ENCODE measurements at regions not wholly inside any gene's neighbourhood (a gene's known extent, or its start where the extent isn't known, plus 50 kb on each side); places are given as distances from the start of the nearest gene placed in this dataset.

DNA sequence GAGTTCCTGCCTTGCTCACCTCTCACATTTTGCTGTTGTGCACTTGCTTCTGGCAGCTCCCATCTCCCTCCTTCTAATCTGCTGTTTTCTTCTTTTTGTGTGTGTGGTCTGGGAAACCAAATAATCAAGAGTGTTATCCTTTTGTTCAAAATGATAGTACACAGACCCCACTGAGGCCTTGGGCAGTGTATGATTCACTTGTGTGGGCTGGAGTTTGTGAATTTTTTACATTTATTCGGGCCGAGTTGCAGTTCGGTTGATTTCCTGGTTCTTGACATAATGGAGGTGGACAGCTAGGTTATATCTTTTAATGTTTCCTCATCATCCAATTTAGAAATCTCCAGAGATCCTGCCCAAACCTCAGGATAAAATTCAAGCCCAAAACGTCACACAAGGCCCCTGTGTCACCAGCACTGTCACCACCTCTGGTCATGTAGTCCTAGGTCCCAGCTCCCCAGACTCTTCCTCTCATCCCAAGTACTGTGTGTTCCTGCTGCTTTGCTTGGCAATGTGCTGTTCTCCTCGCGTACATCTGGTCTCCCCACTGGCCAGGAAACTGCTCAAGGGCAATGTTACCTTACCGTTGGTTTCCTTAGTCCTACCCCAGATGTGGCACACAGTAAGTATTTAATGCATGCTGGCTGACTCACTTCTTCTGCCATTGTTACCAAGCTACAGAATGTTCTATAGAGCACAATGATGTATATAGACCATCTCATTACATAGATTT is 55.7 kb upstream of the PHACTR2 start:
- no peak for DNase-seq

DNA sequence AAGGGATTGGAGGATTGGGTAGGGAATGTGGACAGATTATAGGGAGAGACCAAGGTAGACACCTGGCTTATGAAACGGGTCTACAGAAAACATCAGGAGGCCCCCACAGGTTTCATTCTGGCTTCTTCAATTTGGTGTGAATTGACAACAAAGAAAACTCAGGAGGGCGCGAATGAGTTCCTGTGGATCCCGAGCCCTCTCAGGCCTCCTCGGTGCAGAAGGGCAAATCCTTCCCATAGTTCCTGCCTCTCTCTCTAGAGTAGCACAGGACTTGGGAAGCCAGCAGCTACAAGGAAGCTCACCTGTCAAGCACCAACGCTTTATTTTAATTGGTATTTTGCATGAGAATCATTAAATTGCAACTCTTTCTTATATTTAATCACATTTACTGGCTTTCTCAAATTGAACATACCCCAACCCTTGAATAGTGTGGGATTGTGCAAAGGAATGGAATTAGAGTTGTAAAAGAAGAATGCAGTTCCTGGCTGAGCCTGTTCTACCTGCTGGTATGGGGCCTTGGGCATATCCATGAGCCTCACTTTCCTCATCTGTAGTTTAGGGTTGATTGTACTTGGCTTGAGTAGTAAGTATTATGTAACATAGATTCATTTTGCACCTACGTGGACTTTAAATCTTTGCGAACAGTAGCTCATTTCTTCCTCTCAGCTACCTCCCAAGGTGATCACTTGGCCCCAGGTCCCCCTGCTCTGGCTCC is 56.4 kb upstream of the PHACTR2 start:
- no peak for DNase-seq

DNA sequence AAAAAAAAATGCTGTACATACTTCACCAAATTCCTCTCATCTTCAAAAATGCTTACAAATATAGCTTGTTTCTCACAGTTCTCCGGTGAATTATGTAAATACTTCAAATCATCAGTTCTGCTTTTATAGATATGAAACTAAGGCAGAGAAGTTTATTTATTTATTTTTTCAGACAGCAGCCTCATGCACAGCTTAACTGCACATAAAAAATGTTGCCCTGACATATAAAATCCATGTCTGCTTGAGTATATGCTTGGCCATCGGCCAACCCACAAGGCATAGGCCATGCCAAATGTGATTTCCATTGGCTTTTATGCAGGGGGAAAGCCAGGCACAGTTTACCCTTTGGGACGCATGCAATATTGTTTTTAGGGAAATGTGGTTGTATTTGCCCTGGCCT is 57.3 kb upstream of the PHACTR2 start:
- DNase-seq, result no peak

DNA sequence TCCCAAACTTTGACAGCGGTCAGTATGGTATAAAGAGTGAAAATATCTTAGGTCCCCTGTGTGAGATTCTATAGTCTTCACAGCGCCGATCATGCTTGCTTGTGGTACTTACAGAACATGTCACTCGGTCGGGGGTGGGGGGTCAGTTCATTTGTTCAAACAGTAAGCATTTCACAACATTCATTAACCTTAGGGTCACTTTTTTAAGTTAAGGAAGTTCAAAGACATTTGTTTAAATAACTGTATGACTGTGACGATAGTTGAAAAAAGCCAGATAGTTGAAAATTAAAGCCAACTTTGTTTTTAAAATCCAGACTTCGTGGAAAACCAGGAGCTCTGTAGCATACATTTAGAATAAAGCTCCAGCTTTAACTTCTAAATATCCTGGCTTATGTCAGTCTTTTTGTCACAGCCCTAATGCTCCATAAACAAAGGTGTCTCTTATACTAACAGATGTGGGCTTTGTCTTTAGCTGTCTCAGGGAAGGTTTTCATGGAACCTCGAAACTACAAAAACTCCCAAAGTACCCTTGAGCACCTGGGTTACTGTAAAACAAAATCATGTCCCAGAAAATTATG is 57.9 kb upstream of the PHACTR2 start:
- no peak for DNase-seq

DNA sequence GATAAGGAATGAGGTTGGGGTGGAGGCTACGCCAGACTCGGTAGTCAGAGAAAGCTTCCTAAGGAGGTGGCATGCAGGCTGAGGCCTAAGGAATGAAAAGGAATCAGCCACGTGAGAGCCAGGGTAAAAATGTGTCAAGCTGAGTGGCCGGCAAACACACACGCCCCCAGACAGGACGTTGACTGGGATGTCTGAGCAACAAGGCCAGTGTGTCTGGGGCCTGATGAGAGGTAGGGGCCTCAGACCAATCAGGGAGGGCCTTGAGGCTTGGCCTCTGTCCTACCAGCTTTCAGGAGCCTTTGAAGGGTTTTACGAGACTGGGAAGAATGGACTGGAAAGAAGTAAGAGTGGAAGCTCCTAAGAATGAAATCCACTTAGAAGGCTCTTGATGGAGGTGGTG is 61.0 kb upstream of the PHACTR2 start:
- no peak for DNase-seq

DNA sequence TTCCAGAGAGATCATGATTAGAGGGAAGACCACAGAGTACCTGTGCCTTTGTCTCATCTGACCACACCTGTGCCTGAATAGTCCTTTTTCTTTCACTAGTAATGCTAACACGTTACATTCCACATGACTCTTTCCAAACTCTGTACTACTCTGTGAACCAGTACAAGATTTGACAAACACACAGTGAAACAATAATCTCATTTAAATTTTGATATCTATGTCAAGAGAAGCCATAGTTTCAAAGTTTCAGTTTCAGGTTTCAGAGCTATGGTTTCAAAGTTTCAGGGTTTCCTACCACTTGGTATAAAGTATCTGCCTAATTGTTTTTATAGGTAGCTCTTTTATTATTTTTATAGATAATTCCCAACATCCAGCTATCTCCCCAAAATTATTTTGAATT is 62.0 kb upstream of the PHACTR2 start:
- no peak for DNase-seq

DNA sequence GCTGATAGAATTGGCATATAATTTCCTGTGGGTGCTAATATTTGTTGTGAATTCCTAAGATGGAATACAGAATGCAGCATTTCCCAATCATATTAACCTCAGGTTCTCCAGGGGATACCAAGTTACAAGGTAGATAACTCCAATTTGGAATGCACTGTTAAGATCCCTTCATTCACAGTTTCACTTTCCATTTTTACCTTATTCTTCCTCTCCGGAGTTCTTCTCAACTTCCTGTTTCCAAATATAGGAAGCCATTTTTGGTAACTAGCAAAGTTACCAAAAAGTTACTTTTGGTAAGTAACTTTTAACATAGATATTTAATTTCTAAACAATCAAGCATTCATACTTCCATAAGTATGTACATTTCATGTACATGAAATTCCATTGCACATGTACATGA is 63.5 kb upstream of the PHACTR2 start:
- DNase-seq, result no peak

DNA sequence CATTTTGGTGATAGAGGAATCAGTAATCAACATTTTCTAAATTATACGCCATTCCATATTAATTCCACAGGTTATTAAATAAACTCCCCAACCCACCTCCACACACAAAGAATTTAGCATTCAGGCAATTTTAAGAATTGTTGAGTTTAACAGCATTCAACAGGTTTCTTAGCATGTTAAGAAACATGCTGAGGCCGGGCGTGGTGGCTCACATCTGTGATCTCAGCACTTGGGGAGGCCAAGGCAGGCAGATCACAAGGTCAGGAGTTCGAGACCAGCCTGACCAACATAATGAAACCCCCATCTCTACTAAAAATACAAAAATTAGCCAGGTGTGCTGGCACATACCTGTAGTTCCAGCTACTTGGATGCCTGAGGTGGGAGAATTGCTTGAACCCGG is 64.0 kb upstream of the PHACTR2 start:
- DNase-seq, result no peak

DNA sequence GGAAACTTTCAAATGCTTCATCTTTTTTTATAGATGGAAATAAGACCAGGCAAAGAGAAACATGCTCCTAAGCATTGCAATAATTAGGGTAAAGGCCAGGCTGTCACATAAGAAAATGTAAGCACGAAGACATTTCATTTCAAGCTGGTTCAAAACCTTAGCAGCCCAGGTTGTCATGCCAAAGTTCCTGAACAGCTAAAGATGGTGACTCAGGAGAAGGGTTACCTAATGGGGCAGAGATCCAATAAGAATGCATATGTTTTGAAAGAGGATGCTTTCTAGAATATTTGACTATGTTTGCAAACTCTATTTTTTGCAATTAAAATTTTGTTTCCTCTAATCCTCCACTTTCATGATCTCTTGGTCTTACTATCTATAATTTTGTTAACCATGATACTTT is 65.6 kb upstream of the PHACTR2 start:
- DNase-seq, result no peak

DNA sequence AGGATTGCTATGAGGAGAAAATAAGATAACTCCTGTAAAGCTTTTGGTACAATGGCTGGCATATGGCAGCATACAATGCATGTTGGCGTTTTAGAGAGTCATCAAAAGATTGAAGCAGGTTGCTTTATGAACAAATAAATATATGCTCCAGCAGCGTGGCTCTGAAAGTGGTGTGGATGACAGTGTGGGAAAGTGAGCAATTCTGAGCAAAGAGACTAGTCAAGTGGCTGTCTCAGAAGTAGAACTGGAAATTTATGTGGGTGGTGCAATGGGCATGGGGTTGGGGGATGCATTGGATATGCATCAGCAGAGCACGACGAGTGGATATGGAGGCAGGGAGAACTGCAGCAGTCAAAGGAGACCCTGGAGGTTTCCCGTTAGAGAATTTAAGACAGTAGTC is 66.2 kb upstream of the PHACTR2 start:
- DNase-seq, result no peak

DNA sequence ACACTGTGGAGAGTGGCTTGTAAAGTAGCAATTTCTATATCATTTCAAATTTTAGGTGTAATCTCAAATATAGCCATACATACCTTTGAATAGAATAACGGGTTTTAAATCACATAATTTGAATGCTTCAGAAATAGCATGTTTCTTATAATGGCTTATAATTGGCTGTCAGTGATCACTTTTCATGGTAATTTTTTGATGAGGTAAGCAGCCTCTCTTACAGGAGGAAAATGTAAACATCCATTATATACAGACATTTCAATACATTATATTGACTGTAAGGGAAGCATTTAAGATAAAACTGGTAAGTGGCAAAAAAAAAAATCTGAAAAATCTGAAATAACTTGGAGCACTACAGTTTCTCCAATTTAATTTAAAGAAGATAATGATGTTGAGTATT is 67.8 kb upstream of the PHACTR2 start:
- DNase-seq, result no peak

DNA sequence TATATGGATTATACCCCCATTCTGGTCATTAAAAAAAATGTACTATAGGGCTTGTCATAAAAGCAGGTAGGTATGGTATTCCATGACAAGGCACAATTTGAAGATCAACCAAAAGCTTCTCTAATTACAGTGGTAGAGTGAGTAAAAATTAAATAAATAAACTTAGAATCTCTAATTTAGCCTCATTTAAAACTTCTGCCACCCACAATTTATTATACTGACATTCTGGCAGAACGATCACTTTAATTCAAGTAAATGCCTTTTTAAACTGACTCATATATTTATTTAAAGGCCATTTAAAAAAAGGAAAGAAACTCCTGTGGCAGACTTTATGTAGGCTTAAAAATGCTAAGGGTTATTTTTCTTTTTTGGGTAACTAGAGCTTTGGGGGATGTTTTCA is 68.3 kb upstream of the PHACTR2 start:
- DNase-seq, result no peak

DNA sequence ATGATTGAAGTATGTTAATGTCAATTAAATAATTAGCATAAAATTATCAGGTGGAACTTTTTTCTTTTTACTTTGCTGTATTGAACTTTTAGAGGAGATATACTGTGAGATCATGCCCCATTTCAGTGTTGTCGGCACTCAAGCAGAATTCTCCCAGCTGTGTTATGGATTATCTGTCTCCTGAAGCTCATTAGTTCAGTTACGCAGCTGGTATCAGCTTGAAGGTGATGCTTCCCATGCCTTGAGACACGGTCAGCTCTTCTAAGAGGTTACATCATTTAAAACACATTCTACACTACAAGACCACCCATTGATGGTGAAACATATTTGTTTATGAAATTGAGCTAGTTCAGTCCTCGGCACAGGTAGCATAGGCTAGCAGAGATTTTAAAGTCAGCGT is 68.9 kb upstream of the PHACTR2 start:
- no peak for DNase-seq

DNA sequence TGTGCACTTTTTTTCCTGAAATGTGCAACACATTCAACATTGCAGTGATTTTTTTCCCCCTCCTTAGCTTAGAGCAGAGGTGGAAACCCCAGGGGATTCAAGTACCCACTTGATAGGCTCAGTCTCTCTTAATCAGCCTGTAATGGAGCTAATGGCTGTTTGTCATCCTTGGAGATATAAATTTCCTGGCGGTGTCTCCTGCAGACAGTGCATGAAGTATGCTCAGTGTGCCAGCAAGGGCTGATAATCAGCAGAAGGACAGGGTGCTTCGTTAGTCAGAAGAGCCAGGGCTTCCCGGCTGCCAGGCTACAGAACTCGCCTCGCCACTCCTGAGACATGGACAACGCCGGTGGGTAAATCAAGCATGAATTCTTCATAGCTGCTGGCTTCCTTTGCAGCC is 69.8 kb upstream of the PHACTR2 start:
- no peak for DNase-seq

DNA sequence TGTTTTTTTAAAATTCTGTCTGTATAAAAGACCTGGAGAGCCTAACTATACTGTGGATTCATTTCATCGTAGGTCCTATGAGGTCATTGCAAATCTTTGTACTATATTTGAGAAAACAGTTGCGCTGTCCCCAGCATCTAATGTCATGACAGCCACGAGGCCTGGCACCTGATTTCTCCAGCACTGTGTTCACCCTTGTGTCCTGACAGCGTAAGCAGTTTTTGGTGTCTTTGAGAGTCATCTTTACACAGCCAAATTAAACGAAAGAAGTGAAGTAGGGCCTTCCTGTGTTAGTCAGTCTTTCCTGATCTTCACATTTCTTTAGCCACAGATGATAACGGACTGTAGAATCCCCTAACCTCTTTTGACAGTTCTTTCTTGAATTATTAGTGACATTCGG is 70.6 kb upstream of the PHACTR2 start:
- DNase-seq, result no peak

DNA sequence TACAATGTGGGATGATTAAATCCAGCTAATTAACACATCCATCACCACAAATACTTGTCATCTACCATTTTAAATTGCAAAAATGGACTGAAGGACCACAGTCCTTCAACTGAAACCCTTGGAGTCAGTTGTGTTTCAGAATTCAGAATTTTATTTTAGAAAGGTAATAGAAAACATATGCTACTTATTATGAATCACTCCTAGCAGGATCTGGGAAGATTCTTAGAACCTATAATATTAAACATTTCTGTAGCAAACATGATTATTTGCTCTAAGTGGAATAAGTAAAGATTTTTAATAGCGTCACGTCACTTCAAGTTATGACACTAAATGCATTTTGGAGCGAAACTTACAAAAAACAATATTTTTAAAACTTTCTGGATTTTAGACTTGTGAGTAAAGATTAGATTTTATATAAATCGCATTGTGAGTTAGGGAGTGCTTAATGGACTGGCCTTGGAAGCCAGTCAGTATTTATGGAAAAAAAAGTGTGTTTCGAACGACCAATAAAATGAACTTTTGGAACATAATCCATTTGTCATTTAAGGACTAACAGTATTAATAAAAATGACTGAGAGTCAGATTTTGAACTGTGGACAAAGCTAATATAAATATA is 71.8 kb upstream of the PHACTR2 start:
- no peak for DNase-seq

DNA sequence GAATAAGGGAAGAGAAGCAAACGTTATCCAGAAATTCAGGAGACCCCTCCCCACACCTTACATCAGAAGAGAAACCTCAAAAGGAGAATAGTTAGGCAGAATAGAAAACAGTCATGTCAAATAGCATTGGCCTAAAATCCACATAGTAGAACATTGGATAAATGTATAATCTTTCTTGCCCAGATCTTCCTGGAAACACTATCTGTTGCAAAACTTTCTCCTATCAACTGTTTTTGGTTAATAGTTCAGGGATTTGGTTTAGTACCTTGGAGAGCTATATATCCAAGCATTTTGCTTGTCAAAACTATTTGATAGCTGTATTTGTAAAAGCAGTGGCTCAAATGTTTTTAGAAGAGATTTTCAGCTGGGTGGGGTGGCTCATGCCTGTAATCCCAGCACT is 74.3 kb upstream of the PHACTR2 start:
- DNase-seq, result no peak

DNA sequence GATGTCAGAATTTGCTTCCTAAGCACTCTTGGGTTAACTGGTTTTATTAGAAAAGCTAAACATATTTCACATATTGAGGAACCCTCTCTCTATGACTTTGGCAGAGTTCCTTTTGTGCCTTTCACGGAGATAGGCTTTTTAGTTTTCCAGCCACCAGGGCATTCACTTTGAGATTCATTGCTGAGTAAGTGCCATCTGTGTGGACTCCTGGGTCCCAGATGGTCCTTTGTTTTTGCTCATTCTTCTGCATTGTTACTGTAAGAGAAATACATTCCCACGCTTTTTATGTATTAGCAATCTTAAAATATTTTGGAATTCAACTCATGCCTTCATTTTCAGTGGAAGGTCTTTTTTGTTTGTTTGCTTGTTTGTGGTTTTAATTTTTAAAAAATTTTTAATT is 76.3 kb upstream of the PHACTR2 start:
- DNase-seq, result no peak

DNA sequence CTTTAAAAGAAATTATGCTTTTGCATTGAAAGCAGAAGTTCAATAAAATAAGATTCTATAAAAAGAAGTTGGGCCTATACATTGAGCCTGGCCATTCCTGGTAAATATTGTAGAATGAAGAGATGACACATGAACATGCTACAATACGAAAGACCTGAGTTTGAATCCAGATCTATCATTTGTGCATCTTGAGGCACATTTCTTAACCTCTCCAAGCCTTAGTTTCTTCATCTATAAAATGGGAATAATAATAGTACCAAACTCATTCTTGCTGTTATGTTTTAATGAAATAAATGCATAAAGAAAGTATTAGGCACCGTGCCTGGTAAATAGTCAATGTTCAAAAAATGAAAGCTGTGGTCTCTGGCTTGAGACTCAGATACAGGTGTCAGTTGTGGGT is 76.9 kb upstream of the PHACTR2 start:
- DNase-seq, result no peak

DNA sequence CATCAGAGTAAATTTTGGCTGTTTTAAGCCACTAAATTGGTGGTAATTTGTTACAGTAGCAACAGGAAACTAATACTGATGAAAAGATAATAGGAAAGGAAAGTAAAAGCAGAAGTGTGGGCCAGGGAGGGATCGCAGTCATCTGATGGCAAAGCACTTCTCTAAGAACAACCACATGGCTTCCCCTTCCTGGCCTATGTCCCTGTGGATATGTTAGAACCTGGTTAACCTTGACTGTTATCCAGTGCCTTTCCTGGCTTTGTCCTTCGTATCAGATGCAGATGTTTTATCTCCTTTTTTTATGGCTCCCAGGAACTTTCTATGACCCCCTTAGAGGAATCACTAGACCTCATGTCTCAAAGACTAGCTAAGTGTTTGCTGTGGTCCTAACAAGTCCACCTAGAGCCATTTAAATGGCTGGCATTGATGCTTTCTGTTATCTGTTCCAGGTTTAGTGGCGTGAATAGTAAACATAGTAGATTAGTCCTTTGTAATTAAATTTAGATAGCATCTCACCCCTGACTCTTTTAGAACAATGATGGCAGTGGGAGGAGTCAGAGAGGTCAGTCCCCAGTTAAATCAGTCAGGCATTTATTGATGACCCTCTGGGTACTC is 79.2 kb upstream of the PHACTR2 start:
- no peak for DNase-seq

DNA sequence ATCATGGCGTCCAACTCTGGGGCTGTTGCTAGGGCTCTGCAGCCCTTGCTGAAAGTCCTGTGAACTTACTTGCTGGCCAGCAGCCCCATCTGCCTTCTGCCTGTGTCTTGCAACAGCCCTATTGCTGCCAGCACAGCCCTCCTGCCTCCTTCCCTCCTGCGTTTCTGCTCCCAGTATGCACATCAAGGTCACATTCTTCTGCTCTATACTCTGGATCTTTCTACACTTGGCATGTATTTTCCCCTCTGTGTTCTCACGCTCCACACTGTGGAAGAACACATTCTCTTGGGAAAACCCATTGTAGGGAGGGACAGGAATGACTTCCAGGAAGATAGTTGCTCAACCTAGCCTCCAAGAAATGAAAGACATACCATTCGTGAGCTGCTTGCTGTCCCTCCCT is 80.9 kb upstream of the PHACTR2 start:
- DNase-seq, result no peak

DNA sequence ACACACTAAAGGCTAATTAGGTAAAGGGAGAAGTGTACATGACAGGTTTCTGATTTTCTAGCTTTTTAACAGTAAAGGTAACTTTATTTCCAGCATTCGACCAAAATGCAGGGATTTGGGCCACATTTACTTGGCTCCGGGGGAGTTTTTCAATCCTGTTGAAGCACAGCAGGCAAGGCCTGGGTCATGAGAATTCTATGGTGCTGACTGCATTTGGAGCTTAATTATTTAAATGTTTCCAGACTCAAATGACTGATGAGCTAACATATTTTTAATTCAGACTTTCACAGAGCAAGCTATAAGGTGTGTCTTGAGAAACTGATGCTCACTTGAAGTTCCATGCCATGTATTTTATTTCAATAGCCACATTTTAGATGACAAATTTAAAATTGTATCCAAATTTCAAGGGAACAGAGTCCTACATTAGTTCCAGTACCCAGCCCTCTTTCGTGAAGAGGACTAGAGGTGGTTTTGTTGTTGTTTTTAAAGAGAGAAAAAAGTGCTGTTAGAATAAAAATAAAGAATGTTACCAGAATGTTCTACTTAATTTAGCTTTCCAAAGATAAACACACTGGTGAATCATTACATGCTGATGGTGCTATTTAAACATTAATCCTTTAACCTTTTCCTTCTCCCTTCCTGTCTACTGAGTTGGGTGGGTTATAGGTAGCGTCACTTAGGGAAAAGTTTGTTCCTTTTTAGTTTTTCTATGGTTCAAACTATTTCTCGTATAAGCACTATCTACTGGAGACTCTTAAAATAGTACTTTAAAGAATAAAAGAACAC is 82.3 kb upstream of the PHACTR2 start:
- DNase-seq, result no peak

DNA sequence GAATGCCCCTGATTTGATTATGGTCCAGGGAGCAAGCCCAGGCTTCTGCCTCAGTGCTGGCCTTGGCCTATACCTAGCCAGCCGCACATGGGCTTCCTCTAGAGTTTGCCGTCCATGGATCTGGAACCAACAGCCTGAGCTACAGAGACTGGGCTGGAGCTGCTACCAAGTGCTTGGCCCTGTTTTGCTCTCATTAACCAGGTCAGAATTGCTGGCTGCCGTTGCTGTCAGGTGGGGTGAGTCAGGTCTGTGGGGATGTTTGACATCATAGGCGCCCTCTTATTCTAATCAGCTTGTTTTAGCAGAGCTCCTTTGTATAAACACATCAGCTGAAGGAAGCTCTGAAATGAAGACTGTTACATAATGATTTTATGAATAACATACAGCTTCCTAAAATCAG is 83.1 kb upstream of the PHACTR2 start:
- DNase-seq, result peak; percentile 8
